T-cell (primary cell): ENCODE measurements at regions not wholly inside any gene's neighbourhood (a gene's known extent, or its start where the extent isn't known, plus 50 kb on each side); places are given as distances from the start of the nearest gene placed in this dataset.

Experiments
- ATAC-seq, 4 experiments: fragments of 200-7000 bp in 3 of 4; fragments of 150-1000 bp in 1 of 4; cut with Tn5 transposase; replicated peaks in 1 of 4; 1 replicate in 3 of 4; 2 replicates in 1 of 4; pipeline ENCODE4 v1.10.0; 2021; ENCODE audit warnings: moderate library complexity in 3 of 4, mild to moderate bottlenecking in 2 of 4, moderate number of reproducible peaks in 1 of 4
- CTCF ChIA-PET, 2 donors: fragments of 300-600 bp; sonication (Branson Sonifier 250); formaldehyde crosslinking; loops; one replicate each; lab custom pipeline; 2022; ENCODE audit warnings: antibody characterized with exemption in 2 of 2; lab: Charles Lee
- POLR2A ChIA-PET, 2 donors: fragments of 300-600 bp; sonication (Branson Sonifier 250); formaldehyde crosslinking; loops; one replicate each; lab custom pipeline; 2022; ENCODE audit warnings: antibody characterized with exemption in 2 of 2; lab: Charles Lee
- DNase-seq, 35 experiments: peaks; one replicate each; pipeline versions ENCODE4 v3.0.0 to v3.0.0-alpha.2; 2013 to 2023
- H3K27ac ChIP-seq: one replicate; pipeline ENCODE4 v1.5.1; 2013; ENCODE audit warnings: low read length
- H3K27me3 ChIP-seq, 2 experiments: replicated peaks in 1 of 2; 1 replicate in 1 of 2; 2 replicates in 1 of 2; pipeline versions ENCODE4 v1.6.1 to v1.7.0; 2013; ENCODE audit warnings: low read length in 1 of 2, mixed read lengths in 1 of 2; ENCODE audit not compliant: control insufficient read depth in 2 of 2, insufficient read depth in 2 of 2; ENCODE audit errors: extremely low read depth in 1 of 2
- H3K36me3 ChIP-seq, 2 donors: 1 replicate in 1 of 2; 2 replicates in 1 of 2; pipeline versions ENCODE4 v1.6.1 to v1.7.0; 2013; ENCODE audit warnings: low read length in 1 of 2; ENCODE audit not compliant: control insufficient read depth in 2 of 2, insufficient read depth in 1 of 2; ENCODE audit errors: extremely low read depth in 1 of 2
- H3K4me1 ChIP-seq, 2 experiments: 1 replicate in 1 of 2; 2 replicates in 1 of 2; pipeline versions ENCODE4 v1.6.1 to v1.7.0; 2013; ENCODE audit warnings: low read length in 2 of 2, mixed read lengths in 1 of 2; ENCODE audit not compliant: insufficient read depth in 2 of 2, control insufficient read depth in 1 of 2; ENCODE audit errors: extremely low read depth in 1 of 2
- H3K4me3 ChIP-seq, 2 donors: 1 replicate in 1 of 2; 2 replicates in 1 of 2; pipeline versions ENCODE4 v1.5.1 to v1.7.0; 2013; ENCODE audit warnings: mild to moderate bottlenecking in 2 of 2, low read length in 1 of 2, moderate library complexity in 1 of 2; ENCODE audit not compliant: control insufficient read depth in 1 of 2; ENCODE audit errors: extremely low read depth in 1 of 2
- H3K9me3 ChIP-seq: 2 replicates; pipeline ENCODE4 v1.7.0; 2013
- H3K27ac Mint-ChIP-seq, 2 donors: one replicate each; pipeline ENCODE4 v1.8.0; 2020 to 2021; ENCODE audit warnings: mild to moderate bottlenecking in 2 of 2, mixed read lengths in 2 of 2
- H3K27me3 Mint-ChIP-seq, 2 donors: one replicate each; pipeline ENCODE4 v1.8.0; 2021 to 2022; ENCODE audit warnings: mixed read lengths in 2 of 2
- H3K36me3 Mint-ChIP-seq: one replicate; pipeline ENCODE4 v1.8.0; 2021; ENCODE audit warnings: mixed read lengths
- H3K4me1 Mint-ChIP-seq, 3 donors: one replicate each; pipeline ENCODE4 v1.8.0; 2020 to 2022; ENCODE audit warnings: mixed read lengths in 3 of 3, mild to moderate bottlenecking in 1 of 3
- H3K4me3 Mint-ChIP-seq, 3 donors: one replicate each; pipeline ENCODE4 v1.8.0; 2020 to 2022; ENCODE audit warnings: mild to moderate bottlenecking in 3 of 3, mixed read lengths in 3 of 3, moderate library complexity in 3 of 3
- H3K9me3 Mint-ChIP-seq, 3 donors: one replicate each; pipeline ENCODE4 v1.8.0; 2020 to 2022; ENCODE audit warnings: mixed read lengths in 3 of 3
- WGBS: methylation state at CpG from one replicate; pipeline ENCODE4 v1.1.5; 2013; ENCODE audit warnings: missing lambda C conversion rate; ENCODE audit not compliant: insufficient coverage; 5-methylcytosine and 5-hydroxymethylcytosine counted together

GRCh38 chr14:103206023-103206481 is 82.8 kb downstream of the TNFAIP2 start:
- Mint-ChIP-seq H3K4me3 (no peak overlapping the region), H3K9me3 (peaks cover 10 to 16% (median 12%) of the 10 kb centered on the region in 3 donors), H3K36me3 (peaks cover 3% of the 10 kb centered on the region), H3K4me1 (peaks cover 0 to 2% (median 2%) of the 10 kb centered on the region in 3 donors), H3K27ac (no peak overlapping the region), H3K27me3 (peaks cover 27 to 40% of the 10 kb centered on the region in 2 donors)
- 95% methylated on average over 4 of the region's 4 CpGs for WGBS
- ChIA-PET CTCF (no interaction called here), POLR2A (no interaction called here)
- no peak overlapping the region for H3K27ac ChIP-seq
- no peaks in the 10 kb centered on the region for H3K36me3 ChIP-seq
- no peak overlapping the region for H3K4me3 ChIP-seq
- no peaks in the 10 kb centered on the region for H3K9me3 ChIP-seq
- peaks cover 11 to 48% of the 10 kb centered on the region in 2 experiments for H3K27me3 ChIP-seq
- ATAC-seq (no peak), DNase-seq (no peak)
- H3K4me1 ChIP-seq = no peaks in the 10 kb centered on the region

DNA sequence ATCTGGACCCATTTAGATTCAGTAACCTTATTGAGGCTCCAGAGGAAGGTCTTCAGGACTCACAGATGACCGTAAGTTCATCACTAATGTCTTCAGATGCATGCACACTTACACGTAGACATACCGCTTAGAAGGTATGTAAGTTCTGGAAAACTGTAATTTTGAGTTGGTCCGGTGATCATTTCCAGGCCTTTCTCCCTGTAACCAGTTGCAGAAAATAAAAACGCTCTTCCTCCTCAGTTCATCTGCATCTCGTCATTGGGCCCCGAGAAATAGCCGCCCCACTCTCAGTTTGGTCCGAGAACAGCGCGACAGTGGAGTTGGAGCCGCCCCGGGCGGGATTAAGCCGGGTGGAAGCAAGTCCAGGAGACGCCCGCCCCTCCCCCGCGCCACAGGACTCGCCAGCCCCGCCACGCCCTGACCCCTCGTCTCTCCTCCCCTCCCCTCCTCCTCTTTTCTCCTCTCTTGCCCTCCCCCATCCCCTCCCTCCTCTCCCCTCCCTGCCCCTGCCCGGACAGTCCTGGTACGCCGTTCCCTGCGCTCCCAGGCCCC is 83.7 kb downstream of the TNFAIP2 start:
- no peak overlapping the region for H3K4me3 Mint-ChIP-seq
- CTCF ChIA-PET = no interaction called here
- Histone ChIP-seq H3K27ac (no peak overlapping the region), H3K4me3 (no peak overlapping the region), H3K4me1 (no peaks in the 10 kb centered on the region), H3K27me3 (peaks cover 13 to 46% of the 10 kb centered on the region in 2 experiments), H3K36me3 (no peaks in the 10 kb centered on the region), H3K9me3 (no peaks in the 10 kb centered on the region)
- H3K4me1 Mint-ChIP-seq = peaks cover 0 to 2% (median 2%) of the 10 kb centered on the region in 3 donors
- H3K9me3 Mint-ChIP-seq = peaks cover 9 to 15% (median 12%) of the 10 kb centered on the region in 3 donors
- POLR2A ChIA-PET = no interaction called here
- H3K36me3 Mint-ChIP-seq = peaks cover 3% of the 10 kb centered on the region
- H3K27ac Mint-ChIP-seq = no peak overlapping the region
- DNase-seq = no peak
- no peak for ATAC-seq
- 49% methylated on average over 17 of the region's 27 CpGs for WGBS
- peaks cover 21 to 44% of the 10 kb centered on the region in 2 donors for H3K27me3 Mint-ChIP-seq

DNA sequence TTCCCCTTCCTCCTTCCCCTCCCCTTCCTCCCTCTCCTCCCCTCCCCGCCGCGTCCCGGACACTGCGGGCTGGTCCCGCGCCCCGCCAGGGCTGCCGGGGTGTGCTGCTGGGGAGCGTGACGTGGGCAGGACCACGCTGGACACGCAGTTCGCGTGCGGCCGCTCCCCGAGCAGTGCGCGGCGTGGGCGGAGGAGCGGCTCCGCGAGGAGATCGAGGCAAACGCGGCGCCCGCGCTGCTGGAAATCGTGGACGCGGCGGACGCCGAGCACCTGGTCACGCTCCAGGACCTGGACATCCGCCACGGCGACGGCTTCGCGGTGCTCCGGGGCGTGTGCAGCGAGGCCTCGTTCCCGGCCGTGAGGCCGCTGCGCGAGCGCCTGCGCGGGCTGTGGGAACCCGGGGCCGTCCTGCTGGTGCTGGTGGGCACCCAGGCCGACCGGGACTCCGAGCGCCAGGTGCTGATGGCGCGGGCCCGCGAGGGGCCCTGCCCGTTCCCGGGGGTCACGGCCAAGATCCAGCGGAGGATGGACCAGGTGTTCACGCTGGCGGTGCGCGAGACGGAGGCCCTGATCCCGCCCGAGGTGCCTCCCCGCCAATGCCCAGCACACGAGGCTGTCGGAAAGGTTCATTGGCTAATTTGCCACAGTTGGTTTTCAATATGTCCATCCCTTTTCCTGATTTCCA is 84.3 kb downstream of the TNFAIP2 start:
- no peaks in the 10 kb centered on the region for H3K36me3 ChIP-seq
- POLR2A ChIA-PET = no interaction called here
- 18% methylated on average over 78 of the region's 80 CpGs for WGBS
- no peaks in the 10 kb centered on the region for H3K4me1 ChIP-seq
- Mint-ChIP-seq H3K9me3 (peaks cover 9 to 15% (median 12%) of the 10 kb centered on the region in 3 donors), H3K27me3 (peaks cover 26 to 46% of the 10 kb centered on the region in 2 donors), H3K27ac (no peak overlapping the region), H3K36me3 (peaks cover 3% of the 10 kb centered on the region), H3K4me1 (peaks cover 0 to 2% (median 2%) of the 10 kb centered on the region in 3 donors), H3K4me3 (peak overlapping the region in 1 of 3 donors; percentile 33)
- peaks cover 13 to 40% of the 10 kb centered on the region in 2 experiments for H3K27me3 ChIP-seq
- CTCF ChIA-PET = no interaction called here
- H3K4me3 ChIP-seq = no peak overlapping the region
- no peak for DNase-seq
- no peaks in the 10 kb centered on the region for H3K9me3 ChIP-seq
- ATAC-seq = no peak
- no peak overlapping the region for H3K27ac ChIP-seq

DNA sequence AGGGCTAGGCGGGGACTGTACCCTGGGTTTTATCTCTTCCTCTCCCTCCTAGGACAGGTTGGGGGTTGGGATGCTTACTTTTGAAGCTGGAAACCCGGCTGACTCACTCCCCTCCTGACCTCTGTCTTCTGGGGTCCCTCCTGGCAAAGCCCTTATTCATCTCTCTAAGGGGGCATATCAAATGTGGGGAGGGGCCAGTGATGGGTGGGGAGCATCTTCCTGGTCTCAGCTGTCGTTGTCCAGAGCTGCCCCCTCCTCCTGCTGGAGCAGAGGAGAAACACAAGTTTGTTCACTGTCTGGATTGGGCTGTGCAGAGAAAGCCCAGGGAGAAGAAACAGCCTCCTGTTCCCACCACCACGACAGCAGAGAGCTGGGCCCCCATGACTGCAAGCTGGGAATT is 85.8 kb downstream of the TNFAIP2 start:
- peaks cover 41 to 56% of the 10 kb centered on the region in 2 donors for H3K27me3 Mint-ChIP-seq
- DNase-seq = no peak

GRCh38 chr14:103209506-103209905 is 86.2 kb downstream of the TNFAIP2 start:
- Mint-ChIP-seq H3K27ac (no peak overlapping the region), H3K9me3 (peaks cover 2 to 5% (median 3%) of the 10 kb centered on the region in 3 donors), H3K36me3 (peaks cover 3% of the 10 kb centered on the region), H3K27me3 (peaks cover 45 to 59% of the 10 kb centered on the region in 2 donors), H3K4me1 (peaks cover 0 to 2% (median 2%) of the 10 kb centered on the region in 3 donors), H3K4me3 (no peak overlapping the region)
- Histone ChIP-seq H3K27ac (no peak overlapping the region), H3K4me3 (no peak overlapping the region), H3K27me3 (peaks cover 16 to 39% of the 10 kb centered on the region in 2 experiments), H3K9me3 (no peaks in the 10 kb centered on the region), H3K4me1 (no peaks in the 10 kb centered on the region), H3K36me3 (no peaks in the 10 kb centered on the region)
- CTCF ChIA-PET = no interaction called here
- POLR2A ChIA-PET = no interaction called here
- ATAC-seq = no peak
- no peak for DNase-seq
- WGBS = 72% methylated on average over 2 of the region's 3 CpGs

More for the DNA sequence above, 85.8 kb downstream of the TNFAIP2 start:
- Histone ChIP-seq H3K27ac (no peak overlapping the region), H3K36me3 (no peaks in the 10 kb centered on the region), H3K27me3 (peaks cover 16 to 39% of the 10 kb centered on the region in 2 experiments), H3K4me3 (no peak overlapping the region), H3K4me1 (no peaks in the 10 kb centered on the region), H3K9me3 (no peaks in the 10 kb centered on the region)
- ChIA-PET POLR2A (no interaction called here), CTCF (no interaction called here)
- no peak overlapping the region for H3K4me3 Mint-ChIP-seq
- WGBS = 17% methylated on average over 1 of the region's 4 CpGs
- peaks cover 3% of the 10 kb centered on the region for H3K36me3 Mint-ChIP-seq
- peaks cover 0 to 2% (median 2%) of the 10 kb centered on the region in 3 donors for H3K4me1 Mint-ChIP-seq
- H3K27ac Mint-ChIP-seq = no peak overlapping the region
- ATAC-seq = no peak
- peaks cover 5 to 9% (median 7%) of the 10 kb centered on the region in 3 donors for H3K9me3 Mint-ChIP-seq

GRCh38 chr14:103213331-103213730 is 90.1 kb downstream of the TNFAIP2 start:
- H3K4me1 Mint-ChIP-seq = peaks cover 0 to 2% (median 2%) of the 10 kb centered on the region in 3 donors
- Histone ChIP-seq H3K27me3 (peaks cover 15 to 37% of the 10 kb centered on the region in 2 experiments), H3K4me1 (no peaks in the 10 kb centered on the region), H3K4me3 (no peak overlapping the region), H3K27ac (no peak overlapping the region), H3K9me3 (no peaks in the 10 kb centered on the region), H3K36me3 (no peaks in the 10 kb centered on the region)
- no peak overlapping the region for H3K4me3 Mint-ChIP-seq
- ChIA-PET POLR2A (no interaction called here), CTCF (no interaction called here)
- WGBS = 0% methylated on average over 1 of the region's 2 CpGs
- DNase-seq (no peak), ATAC-seq (no peak)
- H3K27me3 Mint-ChIP-seq = peaks cover 59 to 61% of the 10 kb centered on the region in 2 donors
- H3K9me3 Mint-ChIP-seq = no peaks in the 10 kb centered on the region
- no peaks in the 10 kb centered on the region for H3K36me3 Mint-ChIP-seq
- no peak overlapping the region for H3K27ac Mint-ChIP-seq
